EH (cell line): ENCODE measurements at regions not wholly inside any gene's neighbourhood (a gene's known extent, or its start where the extent isn't known, plus 50 kb on each side); places are given as distances from the start of the nearest gene placed in this dataset.

Source experiments
- DNase-seq: peaks from one replicate; pipeline ENCODE4 v3.0.0-alpha.2; 2015; ENCODE audit warnings: low read depth

- DNase-seq = no peak
Observed at GRCh38 chr10:47053081-47053798, 142.0 kb downstream of the PTPN20 start.

- DNase-seq = no peak
Observed at GRCh38 chr10:47054974-47055373, 143.7 kb downstream of the PTPN20 start.

DNA sequence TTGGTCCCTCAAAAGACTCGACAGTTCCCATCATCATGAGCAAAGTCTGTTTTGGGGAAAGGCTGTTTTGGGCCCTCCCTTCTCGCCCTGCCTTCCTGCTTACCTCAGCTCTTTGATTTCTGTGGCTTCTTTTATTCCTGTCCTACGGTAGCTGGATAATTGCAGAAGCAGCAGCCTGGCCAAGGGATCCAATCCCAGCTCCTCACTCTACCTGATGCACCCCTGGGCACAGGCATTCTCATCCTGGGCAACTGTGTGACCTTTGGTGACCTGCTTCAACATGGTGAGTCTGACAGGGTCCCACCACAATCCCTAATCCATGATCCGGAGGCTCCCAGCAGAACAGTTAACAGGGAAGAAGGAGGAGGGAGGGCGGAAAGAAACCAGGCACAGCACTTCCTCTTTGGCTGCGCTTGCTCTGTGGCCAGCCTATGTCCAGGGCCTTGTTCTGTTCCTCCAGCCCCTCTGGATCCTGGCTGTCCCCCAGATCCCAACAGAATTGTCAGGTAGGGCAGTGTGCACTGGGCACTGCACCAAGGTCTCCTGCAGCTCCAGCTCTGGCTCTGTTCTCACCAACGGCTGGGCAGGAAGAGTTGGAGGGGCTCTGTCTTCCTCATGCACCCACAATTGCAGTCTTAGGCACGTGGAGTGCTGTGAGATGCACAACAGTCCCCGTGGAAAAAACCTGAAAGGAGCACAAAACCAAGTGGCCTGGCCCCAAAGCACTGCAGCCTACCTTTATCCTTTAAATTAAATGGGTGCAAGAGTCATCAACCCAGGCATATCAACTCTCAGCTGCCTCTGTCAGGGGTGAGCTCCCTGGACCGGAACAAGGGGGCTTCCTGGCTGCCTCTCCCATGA, 144.4 kb downstream of the PTPN20 start:
- DNase-seq = no peak

DNA sequence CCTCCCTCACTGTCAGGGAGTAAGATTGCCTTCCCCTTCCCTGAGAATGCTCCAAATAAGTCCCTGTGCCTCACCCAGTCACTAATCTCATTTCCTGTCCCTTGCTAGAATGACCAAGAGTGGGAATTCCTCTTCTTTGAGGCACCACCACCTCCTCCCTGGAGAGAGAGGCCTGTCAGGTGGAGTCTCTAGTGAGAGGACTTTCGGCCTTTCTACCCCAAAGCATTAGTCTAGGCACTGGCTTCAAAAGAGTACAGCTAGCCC, 145.0 kb downstream of the PTPN20 start:
- DNase-seq = no peak

DNA sequence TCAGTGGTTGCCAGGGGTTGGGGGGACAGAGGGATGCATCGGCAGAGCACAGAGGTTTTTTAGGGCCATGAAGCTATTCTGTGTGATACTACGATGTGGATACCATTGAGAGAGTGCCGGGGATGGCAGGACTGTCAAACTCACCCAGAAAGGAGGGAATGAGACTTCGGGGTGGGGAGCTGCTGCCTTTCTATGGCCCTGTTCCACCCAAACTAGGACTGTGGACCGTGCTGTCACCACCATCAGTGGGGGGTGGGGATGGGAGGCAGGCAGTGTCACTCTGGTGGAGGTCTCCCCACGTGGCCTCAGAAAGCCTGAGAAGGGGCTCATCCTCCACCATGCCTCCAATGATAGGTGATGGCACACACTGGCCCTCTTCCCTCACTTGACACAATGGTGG, 146.2 kb downstream of the PTPN20 start:
- no peak for DNase-seq

- no peak for DNase-seq
Observed at GRCh38 chr10:47058032-47058702, 146.9 kb downstream of the PTPN20 start.

DNA sequence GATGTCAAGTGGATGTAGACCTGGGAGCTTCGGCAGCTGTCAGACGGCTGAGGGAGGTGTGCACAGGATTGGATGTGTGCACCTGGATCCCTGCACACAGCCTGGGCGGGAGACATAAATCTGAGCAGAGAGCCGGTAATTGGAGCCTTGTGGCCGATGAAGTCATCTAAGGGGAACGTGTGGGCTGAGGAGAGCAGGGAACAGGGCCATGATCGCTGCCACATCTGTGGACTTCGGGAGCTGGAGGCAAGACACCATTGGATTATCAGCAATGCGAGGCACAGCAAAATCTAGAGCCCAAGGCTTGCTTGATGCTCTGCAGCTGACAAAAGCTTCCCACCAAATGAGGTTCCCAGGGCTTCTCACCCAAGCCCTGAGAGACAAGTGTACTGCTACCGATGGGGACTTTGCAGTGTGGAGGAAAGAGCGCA, 147.7 kb downstream of the PTPN20 start:
- DNase-seq = peak; percentile 60

DNA sequence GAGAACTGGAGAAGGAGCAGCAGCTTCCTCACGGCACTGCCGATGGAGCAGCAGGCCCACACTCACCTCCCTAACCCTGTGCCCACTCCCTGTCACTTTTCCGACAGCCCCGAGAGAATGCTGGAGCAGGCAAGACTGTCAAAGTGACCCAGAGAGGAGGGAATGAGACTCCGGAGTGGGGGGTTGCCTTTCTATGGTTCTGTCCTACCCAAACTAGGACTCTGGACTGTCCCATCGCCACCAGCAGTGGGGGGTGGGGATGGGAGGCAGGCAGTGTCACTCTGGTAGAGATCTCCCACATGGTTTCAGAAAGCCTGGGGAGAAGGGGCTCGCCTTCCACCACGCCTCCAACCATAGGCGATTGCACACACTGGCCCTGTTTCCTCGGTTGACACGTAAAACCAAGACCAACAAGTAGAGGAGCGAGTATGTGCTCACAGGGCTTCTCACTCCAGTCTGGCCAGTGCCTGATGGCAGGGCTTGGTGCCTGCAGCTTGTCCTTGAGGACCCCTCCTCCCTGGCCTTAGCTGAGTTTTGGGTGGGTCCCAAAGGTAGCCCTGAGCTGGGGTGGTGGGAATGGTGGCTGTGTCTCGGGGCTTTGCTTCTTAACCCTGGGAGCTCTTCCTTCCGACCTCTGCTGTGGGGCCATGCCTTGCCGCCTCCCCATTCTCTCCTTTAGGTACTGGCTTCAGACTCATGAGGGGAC, 148.5 kb downstream of the PTPN20 start:
- no peak for DNase-seq

GRCh38 chr10:47060356-47060755, 149.1 kb downstream of the PTPN20 start:
- no peak for DNase-seq

DNA sequence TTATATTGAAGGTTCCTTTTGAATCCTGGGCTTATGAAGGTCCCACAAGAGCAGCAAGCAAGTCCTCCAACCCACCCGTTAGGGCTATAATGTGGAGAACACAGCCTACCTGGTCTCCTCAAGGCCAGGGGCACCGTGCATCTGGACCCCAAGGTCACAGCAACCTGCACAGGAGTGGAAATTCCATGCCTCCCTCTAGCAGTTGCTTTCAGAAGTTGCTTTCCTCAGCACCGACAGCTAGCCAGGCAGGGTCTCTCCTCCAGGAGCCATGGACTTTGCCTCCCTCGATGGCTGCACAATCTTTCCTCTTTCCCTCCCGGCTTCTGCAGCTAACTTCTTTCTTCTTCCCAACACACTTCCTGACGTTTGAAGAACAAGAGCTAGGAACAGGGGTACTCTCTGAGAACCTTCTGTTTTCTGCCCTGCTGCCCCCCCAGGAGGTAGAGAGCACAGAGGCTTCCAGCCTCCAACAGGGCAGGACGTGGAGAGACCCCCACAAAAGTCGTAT, 149.8 kb downstream of the PTPN20 start:
- no peak for DNase-seq

DNA sequence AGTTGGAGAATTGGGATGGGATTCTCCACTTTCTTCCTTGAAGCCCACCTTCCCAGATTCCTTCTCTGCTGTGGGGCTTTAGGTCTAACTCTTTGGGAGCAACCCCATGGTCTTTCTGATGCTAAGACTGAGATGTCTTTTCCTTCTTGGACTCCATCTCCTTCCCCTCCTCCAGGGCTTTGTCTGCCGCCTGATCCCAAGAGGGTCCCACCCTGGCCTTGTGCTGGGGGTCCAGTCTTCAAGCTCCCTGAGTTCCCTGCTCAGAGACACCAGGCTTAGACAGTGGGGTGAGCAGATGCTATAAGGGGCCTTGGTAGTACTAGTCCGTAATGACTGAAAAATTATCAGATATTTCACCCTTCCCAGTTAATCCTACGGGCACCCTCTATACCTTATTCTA, 150.5 kb downstream of the PTPN20 start:
- no peak for DNase-seq

- peak; percentile 33 for DNase-seq
Observed at GRCh38 chr10:47062441-47063200, 151.4 kb downstream of the PTPN20 start.

DNA sequence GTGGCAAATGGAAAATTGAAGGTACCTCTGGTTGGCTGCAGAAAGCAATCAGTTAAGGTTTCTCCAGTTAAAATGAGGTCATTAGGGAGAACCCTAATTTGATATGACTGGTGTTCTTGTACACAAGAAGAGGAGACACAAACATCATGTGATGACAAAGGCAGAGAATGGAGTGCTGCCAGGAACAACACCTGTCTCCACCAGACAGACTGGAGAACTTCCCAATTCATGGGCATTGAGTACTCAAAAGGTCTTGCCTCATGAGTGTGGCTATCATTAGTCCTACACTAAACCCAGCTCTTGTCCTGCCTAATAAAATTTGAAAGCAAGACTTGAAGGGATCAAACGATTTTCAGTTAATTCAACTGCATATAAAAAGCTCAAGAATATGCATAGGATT, 152.6 kb downstream of the PTPN20 start:
- DNase-seq = no peak

GRCh38 chr10:47065903-47066302, 154.7 kb downstream of the PTPN20 start:
- DNase-seq = no peak

- DNase-seq = no peak
Observed at GRCh38 chr10:47067949-47068940, 157.0 kb downstream of the PTPN20 start.

- no peak for DNase-seq
Observed at GRCh38 chr10:47070541-47070940, 159.3 kb downstream of the PTPN20 start.

DNA sequence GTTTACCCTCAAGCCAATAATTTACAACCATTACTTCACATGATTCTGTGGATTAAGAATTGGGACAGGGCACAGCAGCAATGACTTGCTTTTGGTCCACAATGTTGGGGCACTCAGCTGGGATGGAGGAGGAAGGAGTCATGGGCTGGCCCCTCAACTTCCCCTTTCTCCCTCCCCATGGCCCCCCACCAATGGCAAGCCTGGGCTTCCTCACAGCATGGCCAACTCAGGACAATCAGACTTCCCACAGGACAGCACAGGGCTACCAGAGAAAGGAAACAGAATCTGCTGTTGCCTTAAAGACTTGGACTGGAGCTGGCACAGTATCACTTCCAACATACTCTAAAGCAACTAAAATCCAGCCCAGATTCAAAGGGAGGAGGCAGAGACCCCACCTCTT, 160.7 kb downstream of the PTPN20 start:
- DNase-seq = no peak

GRCh38 chr10:47073967-47074366, 162.7 kb downstream of the PTPN20 start:
- DNase-seq = no peak

DNA sequence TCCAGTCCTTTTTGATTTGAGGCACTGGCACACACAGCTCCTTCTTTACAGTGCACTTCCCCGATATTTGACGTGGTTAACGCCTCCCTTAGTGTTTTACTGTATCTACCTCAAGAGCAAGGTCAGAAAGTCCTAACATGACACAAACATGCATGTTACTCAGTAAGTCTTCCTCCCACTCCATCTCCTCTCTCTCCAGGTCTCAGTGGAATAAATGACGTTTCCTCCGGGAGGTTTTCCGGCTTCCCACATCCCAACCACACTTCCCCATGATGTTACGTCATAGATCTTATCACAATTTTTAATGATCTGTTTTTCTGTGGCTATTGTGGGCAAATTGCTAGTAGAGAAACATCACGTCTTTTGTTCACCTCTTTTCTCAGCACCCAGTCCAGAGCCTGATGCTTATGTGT, 165.7 kb downstream of the PTPN20 start:
- DNase-seq = peak; percentile 78

- no peak for DNase-seq
Observed at GRCh38 chr10:47077386-47077785, 166.2 kb downstream of the PTPN20 start.
